ENCODE measurements at regions not wholly inside any gene's neighbourhood (a gene's known extent, or its start where the extent isn't known, plus 50 kb on each side); places are given as distances from the start of the nearest gene placed in this dataset.

GRCh38 chr2:23200068-23200786 is 184.8 kb upstream of the KLHL29 start:
- Histone ChIP-seq H3K4me1 (no peaks in the 10 kb centered on the region), H3K9me3 (no peaks in the 10 kb centered on the region), H3K27ac (no peak overlapping the region), H3K4me2 (no peak overlapping the region), H3K4me3 (no peak overlapping the region)
- peak; percentile 59 for FAIRE-seq
- no peak for DNase-seq (ENCODE audit: low read depth in 1 of 2, low spot score in 1 of 2)
- no peak for TF ChIP-seq HEYL (CRISPR knock-in tag; IDR thresholded peaks at IDR 0.05)
- no peak for TF ChIP-seq SREBF2 (IDR thresholded peaks at IDR 0.05)
- no peak for TF ChIP-seq FOSL2 (IDR thresholded peaks at IDR 0.05)
- TF ChIP-seq FOSL2 (CRISPR knock-in tag; IDR thresholded peaks at IDR 0.05), result no peak
- TF ChIP-seq FOXS1 (CRISPR knock-in tag; IDR thresholded peaks at IDR 0.05), result no peak
- TF ChIP-seq POLR2AphosphoS2 (conservative IDR thresholded peaks at IDR 0.05; ENCODE audit: low read length), result no peak
- TF ChIP-seq E2F6 (IDR thresholded peaks at IDR 0.05; ENCODE audit: borderline replicate concordance, low read depth), result no peak
- no peak for TF ChIP-seq EHMT2 (IDR thresholded peaks at IDR 0.05; ENCODE audit: low read depth)
- 62% methylated on average over 2 of the region's 2 CpGs for WGBS (ENCODE audit: missing lambda C conversion rate)
- no peak for ATAC-seq
- ChIA-PET CTCF (interaction anchor here (0.7 to 3.1 kb wide), 19 partner anchors 8 to 306 kb away, joined by 3 to 17 read pairs (median 4); no protein-coding TSS in a partner anchor), POLR2A (no interaction called here)

- TF ChIP-seq HOXA7 (CRISPR knock-in tag; IDR thresholded peaks at IDR 0.05), result no peak
- peak; percentile 25 for TF ChIP-seq MAFK (IDR thresholded peaks at IDR 0.05; ENCODE audit: partially characterized antibody)
- H3K4me2 ChIP-seq, result no peak overlapping the region
- 31% methylated on average over 5 of the region's 5 CpGs for WGBS (ENCODE audit: missing lambda C conversion rate)
- H3K9me3 ChIP-seq, result no peaks in the 10 kb centered on the region
- no peak for FAIRE-seq
- no peak for DNase-seq (ENCODE audit: low read depth in 1 of 2, low spot score in 1 of 2)
- no peak for ATAC-seq
- no peaks in the 10 kb centered on the region for H3K4me1 ChIP-seq
- H3K27ac ChIP-seq, result no peak overlapping the region
- H3K4me3 ChIP-seq, result no peak overlapping the region
- CTCF ChIA-PET, result interaction anchor here (0.7 to 3.1 kb wide), 5 partner anchors 9 to 151 kb away, joined by 3 to 10 read pairs (median 4); no protein-coding TSS in a partner anchor
- POLR2A ChIA-PET, result no interaction called here
Measured at GRCh38 chr2:23200787-23201114, 184.2 kb upstream of the KLHL29 start.

DNA sequence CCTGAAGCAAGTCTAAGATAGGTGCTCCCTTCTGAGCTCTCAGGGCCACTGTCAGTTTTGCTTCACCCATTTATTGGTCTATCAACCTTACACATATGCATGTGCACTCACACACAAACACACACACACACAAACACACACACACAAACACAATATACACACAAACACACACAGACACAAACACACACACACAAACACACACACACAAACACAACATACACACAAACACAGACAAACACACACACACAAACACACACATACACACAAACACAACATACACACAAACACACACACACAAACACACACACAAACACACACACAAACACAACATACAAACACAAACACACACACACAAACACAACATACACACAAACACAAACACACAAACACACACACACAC is 181.6 kb upstream of the KLHL29 start:
- DNase-seq (ENCODE audit: low read depth in 1 of 2, low spot score in 1 of 2), result no peak
- no peak overlapping the region for H3K4me3 ChIP-seq
- FAIRE-seq, result no peak
- H3K4me2 ChIP-seq, result no peak overlapping the region
- no peaks in the 10 kb centered on the region for H3K9me3 ChIP-seq
- ChIA-PET POLR2A (no interaction called here), CTCF (interaction anchor here (1.0 to 1.2 kb wide), 2 partner anchors 148 to 573 kb away, joined by 3 read pairs; no protein-coding TSS in a partner anchor)
- no peak overlapping the region for H3K27ac ChIP-seq
- TF ChIP-seq JUNB (IDR thresholded peaks at IDR 0.05), result no peak
- ATAC-seq, result no peak
- H3K4me1 ChIP-seq, result peaks cover 11% of the 10 kb centered on the region; the same call in 1 of the 3 replicates

DNA sequence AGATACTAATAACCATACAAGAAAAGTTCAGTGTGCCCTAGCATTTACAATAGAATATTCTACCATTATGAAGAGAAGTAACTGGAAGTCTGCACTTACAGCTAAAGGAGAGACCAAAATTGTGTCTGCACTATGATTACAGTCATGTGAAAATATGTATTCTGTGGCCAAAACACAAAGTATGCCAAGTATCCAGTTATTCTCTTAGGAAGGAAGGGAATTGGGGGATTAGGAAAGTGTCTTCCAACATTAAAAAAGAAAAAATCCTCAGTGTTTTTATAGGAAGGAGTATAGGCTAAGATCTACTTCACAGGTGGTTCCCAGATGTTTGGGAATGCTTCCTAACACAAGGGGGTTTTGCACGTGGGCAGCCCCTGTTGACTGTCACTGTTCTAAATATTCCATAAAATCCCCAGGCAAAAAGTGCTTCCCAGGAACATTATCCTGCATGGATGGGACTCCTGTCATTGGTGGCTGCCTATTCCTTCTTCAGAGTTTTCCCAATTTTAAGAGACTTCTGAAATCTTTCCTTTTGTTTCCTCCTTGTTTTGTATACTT is 180.2 kb upstream of the KLHL29 start:
- H3K4me2 ChIP-seq, result no peak overlapping the region
- CTCF ChIA-PET, result no interaction called here
- FAIRE-seq, result no peak
- no peaks in the 10 kb centered on the region for H3K9me3 ChIP-seq
- H3K27ac ChIP-seq, result no peak overlapping the region
- TF ChIP-seq MAX (IDR thresholded peaks at IDR 0.05) (no peak), RARB (CRISPR knock-in tag; IDR thresholded peaks at IDR 0.05) (no peak), HOXB13 (CRISPR knock-in tag; IDR thresholded peaks at IDR 0.05; ENCODE audit: low read depth) (no peak)
- POLR2A ChIA-PET, result no interaction called here
- peaks cover 15% of the 10 kb centered on the region; the same call in 1 of the 3 replicates for H3K4me1 ChIP-seq
- DNase-seq (ENCODE audit: low read depth in 1 of 2, low spot score in 1 of 2), result no peak
- H3K4me3 ChIP-seq, result no peak overlapping the region
- no peak for ATAC-seq
- 15% methylated on average over 1 of the region's 1 CpG for WGBS (ENCODE audit: missing lambda C conversion rate)

DNA sequence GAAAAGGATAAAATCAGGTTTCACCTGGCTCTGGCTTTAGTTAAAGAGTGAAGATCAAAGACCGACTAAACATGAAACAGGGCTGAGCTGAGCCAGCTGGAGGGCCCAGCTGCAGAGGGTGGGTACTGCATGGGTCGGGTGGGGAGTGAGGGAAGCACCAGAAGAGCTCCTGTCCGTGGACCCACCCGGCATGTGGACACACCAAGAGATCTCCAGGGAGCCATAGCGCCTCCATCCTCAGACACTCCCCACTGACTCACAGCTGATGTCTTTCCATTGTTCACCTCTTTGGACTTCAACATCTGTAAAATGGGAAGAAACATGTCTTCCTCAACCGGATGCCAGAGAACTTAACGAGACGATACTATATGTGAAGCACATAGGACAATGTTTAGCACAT is 178.3 kb upstream of the KLHL29 start:
- CTCF ChIA-PET, result interaction anchor here (0.6 kb wide), 1 partner anchor 68 kb away, joined by 3 read pairs; no protein-coding TSS in a partner anchor
- FAIRE-seq, result no peak
- TF ChIP-seq EP300 (IDR thresholded peaks at IDR 0.05) (no peak), FOSB (CRISPR knock-in tag; IDR thresholded peaks at IDR 0.05) (no peak), CHD4 (IDR thresholded peaks at IDR 0.05; ENCODE audit: borderline replicate concordance) (no peak), USF2 (IDR thresholded peaks at IDR 0.05) (no peak), KDM1A (IDR thresholded peaks at IDR 0.05; ENCODE audit: low read depth) (no peak), CTCF (IDR thresholded peaks at IDR 0.05) (no peak), RNF2 (IDR thresholded peaks at IDR 0.05; ENCODE audit: borderline replicate concordance, low read depth) (no peak), HOXB5 (CRISPR knock-in tag; IDR thresholded peaks at IDR 0.05) (no peak)
- TF ChIP-seq, protein P1, sequence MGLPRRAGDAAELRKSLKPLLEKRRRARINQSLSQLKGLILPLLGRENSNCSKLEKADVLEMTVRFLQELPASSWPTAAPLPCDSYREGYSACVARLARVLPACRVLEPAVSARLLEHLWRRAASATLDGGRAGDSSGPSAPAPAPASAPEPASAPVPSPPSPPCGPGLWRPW (IDR thresholded peaks at IDR 0.05), result no peak
- TF ChIP-seq, protein P2, sequence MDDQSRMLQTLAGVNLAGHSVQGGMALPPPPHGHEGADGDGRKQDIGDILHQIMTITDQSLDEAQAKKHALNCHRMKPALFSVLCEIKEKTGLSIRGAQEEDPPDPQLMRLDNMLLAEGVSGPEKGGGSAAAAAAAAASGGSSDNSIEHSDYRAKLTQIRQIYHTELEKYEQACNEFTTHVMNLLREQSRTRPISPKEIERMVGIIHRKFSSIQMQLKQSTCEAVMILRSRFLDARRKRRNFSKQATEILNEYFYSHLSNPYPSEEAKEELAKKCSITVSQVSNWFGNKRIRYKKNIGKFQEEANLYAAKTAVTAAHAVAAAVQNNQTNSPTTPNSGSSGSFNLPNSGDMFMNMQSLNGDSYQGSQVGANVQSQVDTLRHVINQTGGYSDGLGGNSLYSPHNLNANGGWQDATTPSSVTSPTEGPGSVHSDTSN (IDR thresholded peaks at IDR 0.05), result no peak

More for the DNA sequence above, 178.3 kb upstream of the KLHL29 start:
- H3K27ac ChIP-seq, result no peak overlapping the region
- no peak for ATAC-seq
- H3K4me1 ChIP-seq, result peaks cover 15% of the 10 kb centered on the region; the same call in 1 of the 3 replicates
- DNase-seq (ENCODE audit: low read depth in 1 of 2, low spot score in 1 of 2), result no peak
- WGBS (ENCODE audit: missing lambda C conversion rate), result 46% methylated on average over 8 of the region's 8 CpGs
- no peak overlapping the region for H3K4me3 ChIP-seq
- H3K4me2 ChIP-seq, result no peak overlapping the region
- POLR2A ChIA-PET, result no interaction called here
- H3K9me3 ChIP-seq, result no peaks in the 10 kb centered on the region
